Anterior cingulate cortex (tissue), 58 donors: ENCODE measurements at regions not wholly inside any gene's neighbourhood (a gene's known extent, or its start where the extent isn't known, plus 50 kb on each side); places are given as distances from the start of the nearest gene placed in this dataset.
A peak's percentile ranks its signal among the peaks of the same experiment; 100 is the strongest.
"Not testable (repeated sequence)": the region's sequence is repeated elsewhere in the genome, so short reads cannot be mapped to it uniquely, and the experiment has no call there.

Experiments
- DNase-seq, 58 donors: peaks; one replicate each; lab custom pipeline; 2025; lab: John Stamatoyannopoulos, UW

DNA sequence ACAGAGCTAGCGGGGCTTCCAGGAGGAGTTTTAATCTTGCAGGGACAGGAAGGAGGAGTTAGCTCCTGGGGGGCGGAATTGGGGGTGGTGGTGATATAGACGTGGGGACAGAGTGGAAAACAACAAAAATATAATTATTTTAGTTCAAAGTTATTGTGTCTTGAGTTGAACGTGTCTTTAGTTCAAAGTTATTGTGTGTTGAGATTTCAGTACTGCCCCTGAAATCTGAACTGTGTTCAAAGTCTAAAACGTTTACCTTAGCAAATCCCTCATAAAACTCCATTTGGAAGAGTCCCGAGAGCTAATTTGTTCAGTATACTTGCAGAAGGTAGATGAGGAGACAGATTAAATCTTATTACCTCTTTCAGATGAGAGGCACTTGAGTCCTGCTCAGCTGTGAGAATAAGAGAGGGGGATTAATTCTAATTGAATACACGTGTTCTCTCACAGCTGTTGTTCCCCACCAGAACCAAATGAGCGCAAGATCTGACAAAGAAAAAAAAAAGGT is 132.4 kb upstream of the ALDH3B2 start:
- DNase-seq = not testable (repeated sequence)

DNA sequence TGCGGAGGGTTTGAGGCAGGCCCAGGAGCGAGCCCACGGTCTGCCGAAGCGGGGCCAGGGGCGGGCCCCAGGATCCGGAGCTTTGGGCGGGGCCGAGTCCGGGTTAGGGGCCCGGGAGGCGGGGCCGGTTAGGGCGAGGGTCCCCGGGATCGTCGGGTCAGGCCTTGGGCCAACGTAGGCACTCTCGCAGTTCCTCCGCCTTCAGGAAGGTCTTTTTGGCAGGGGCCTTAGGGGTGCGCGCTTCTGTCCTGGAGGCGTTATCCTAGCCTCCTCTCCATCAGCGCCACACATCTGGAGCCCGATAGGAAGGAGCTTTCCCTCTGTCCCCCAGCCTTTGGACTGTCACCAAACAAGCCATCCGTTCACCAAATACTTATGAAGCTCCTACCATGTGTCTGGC is 131.8 kb upstream of the ALDH3B2 start:
- peak in 11 of 58 donors; percentile 31 to 55 (median 41) for DNase-seq

DNA sequence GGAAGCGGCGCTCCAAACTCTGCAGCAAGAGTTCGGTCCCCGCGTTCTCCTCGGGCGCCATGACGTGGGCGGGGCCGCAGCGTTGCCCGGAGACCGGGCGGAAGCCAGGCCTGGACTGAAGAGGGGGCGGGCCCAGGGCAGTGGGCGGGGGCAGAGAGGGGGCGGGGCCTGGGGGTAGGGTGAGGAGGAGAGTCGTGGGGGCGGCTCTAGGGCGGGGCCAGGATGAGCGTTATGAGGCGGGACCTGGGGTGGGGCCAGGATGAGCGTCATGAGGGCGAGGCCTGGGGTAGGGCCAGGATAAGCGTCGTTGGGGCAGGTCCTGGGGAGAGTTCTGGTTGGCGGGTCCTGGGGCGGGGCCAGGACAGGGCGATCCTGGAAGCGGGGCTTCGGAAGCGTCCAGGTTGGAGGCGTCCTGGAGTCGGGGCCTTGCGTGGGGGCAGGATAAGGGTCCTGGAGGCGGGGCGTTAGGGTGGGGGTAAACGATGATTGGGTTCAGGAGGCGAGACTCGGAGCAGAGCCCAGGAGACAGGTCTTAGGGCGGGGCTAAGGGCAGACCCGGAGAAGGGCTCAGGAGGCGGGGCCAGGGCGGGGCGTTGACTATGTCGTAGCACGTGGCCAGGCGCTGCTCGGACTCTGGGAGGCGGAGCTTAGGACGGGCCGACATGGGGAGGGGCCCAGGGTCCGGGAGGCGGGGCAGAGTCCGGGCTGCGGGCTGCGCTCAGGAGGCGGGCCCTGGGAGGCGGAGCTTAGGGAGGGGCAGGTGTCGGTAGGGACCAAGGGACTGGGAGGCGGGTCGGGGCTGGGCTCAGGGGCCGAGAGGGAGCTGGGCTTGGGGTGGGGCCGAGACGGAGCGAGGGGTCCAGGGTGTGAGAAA is 131.1 kb upstream of the ALDH3B2 start:
- peak; percentile 57 to 100 (median 98) for DNase-seq

DNA sequence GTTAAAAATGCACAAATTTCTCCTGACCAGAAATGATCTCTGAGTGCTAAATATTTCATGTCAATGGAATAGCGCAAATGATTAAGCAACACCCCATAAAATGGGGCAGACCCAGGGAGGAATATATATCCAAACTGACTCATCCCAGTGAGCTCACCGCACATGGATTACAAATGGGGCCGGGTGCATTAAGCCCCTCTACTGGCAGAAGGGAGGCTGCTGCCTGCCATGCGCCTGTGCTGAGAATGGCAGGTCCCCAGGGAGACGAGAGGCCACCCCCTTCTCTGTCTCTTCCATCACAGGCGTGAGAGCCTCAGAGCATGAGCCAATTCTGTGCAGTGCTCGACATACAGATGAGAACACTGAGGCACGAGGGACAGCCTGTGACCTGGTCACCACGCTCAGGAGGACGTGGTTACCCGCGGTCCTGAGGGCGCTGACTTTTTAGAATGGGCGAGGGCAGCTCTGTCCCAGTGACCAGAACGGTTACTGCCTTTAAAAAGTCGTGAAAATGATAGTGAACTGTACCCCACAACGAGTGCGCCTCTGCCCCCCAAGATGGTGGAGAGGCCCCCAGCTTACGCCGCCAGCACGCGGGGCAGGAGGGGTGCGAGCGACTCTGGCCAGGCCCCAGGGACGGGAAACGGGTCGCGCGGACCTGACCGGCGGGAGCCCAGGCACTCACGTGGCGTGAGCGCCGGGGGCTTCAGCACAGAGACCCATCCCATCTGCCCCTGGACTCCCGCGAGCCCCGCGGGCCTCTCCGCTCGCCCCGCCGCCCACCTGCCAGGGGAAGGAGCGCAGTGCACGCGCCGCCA is 130.2 kb upstream of the ALDH3B2 start:
- DNase-seq = peak in 2 of 58 donors; percentile 10 to 44

DNA sequence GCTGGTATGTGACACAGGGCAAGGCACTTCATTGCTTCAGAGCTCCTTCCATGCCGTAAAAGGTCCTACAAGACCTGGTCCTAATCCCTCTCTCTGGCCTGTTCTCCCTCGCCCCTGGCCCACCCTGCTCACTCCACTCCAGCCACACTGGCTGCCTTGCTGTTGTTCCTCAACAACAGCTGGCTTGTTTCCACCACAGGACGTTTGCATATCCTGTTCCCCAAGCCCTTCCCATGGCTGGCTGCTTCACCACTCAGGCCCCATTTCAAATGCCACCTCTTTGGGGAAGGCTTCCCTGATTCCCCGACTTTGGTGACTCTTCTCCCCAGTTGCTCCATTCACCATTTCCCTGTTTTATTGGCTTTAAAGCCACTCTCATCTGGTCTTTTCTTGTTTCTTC is 129.1 kb upstream of the ALDH3B2 start:
- DNase-seq = not testable (repeated sequence)

DNA sequence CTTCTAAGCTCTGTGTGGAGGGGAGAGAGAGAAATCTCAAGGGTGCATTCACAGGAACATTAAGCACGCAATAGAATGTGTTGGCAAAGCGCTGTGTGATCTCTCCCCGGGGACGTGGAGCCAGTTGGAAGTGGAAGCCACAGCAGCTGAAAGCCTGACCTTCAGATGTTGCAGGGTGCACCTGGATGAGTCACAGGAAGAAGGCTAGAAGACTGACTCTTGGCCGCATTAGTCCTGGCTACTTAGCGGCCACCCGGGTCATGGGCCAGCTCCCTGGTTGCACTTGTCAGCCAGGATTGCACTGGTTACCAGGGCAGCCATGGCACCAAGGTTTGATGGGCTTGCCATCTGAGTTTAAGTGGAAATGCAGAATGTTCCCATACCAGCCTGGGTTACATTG is 128.6 kb upstream of the ALDH3B2 start:
- not testable (repeated sequence) for DNase-seq

DNA sequence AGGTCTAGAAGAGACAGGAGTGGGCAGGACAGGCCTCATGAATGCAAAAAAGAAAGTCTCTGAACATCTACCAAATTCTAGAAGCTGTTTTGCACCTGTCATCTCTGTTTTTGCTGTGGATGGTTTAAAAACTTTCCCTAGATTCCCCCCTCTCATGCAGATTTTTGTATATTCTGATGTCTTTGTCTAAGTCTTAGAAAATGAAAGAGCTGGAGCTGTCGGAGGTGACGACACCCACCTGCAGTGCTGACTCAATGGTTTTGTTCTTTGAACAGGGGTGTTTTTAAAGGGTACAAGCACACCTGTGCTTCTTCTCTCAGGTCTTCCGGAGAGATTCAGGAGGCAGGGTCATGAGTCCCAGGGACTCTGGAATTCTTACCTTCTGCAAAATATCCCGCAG is 128.2 kb upstream of the ALDH3B2 start:
- DNase-seq = not testable (repeated sequence)

DNA sequence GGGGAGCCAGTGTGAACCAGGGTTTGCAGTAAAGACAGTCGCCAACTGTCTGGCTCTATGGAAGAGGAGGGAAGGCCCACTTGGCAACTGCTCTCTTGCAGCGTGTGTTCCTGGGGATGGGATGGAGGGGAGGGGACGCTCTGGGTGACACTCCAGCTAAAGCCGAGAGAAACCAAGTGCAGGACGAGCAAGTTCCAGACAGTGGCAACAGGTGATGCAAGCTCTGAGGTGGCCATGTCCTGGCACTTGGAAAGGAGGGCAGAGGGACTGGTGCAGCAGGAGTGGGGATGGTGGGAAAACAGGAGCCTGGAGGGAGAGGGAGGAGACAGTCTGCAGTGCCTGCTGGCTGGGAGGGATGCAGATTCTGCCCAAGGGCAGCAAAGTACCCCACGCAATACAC is 127.0 kb upstream of the ALDH3B2 start:
- DNase-seq = not testable (repeated sequence)

DNA sequence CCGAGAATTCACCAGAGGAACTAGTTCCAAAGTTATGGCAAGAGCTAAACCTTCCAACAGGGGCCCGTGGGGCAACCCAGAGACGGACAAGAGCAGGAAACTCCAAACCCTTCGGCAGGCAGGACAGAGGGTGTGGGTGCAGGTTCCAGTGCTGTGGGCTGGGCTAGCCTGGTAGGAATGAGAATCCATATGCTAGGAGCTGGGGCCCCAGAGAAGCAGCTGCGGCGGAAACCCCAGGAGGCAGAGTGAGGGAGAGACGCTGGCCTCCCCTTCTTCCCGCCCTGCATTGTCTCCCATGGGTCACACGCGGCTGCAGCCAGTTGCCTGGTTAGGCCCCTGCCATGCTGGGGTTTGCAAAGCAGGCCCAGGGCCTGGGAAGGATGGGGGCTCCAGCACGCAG is 126.2 kb upstream of the ALDH3B2 start:
- not testable (repeated sequence) for DNase-seq

DNA sequence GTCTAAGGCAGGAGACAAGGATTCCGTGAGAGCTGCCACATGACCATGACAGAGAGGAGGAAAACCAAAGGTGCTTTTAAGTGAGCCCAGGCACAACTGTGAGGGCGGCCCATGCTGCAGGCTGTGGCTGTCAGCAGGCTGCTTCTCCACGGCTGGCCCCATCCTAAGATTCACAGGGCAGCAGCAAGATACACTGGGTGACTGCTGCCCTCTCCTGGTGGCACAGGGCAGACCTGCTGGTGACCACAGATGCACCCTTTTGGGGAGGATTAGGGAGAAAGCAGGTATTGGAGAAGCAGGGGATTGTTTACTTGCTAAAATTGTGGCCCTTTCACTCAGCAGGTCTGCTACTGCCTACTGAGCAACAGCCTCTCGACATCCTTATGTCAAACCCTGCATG is 125.4 kb upstream of the ALDH3B2 start:
- DNase-seq = not testable (repeated sequence)

DNA sequence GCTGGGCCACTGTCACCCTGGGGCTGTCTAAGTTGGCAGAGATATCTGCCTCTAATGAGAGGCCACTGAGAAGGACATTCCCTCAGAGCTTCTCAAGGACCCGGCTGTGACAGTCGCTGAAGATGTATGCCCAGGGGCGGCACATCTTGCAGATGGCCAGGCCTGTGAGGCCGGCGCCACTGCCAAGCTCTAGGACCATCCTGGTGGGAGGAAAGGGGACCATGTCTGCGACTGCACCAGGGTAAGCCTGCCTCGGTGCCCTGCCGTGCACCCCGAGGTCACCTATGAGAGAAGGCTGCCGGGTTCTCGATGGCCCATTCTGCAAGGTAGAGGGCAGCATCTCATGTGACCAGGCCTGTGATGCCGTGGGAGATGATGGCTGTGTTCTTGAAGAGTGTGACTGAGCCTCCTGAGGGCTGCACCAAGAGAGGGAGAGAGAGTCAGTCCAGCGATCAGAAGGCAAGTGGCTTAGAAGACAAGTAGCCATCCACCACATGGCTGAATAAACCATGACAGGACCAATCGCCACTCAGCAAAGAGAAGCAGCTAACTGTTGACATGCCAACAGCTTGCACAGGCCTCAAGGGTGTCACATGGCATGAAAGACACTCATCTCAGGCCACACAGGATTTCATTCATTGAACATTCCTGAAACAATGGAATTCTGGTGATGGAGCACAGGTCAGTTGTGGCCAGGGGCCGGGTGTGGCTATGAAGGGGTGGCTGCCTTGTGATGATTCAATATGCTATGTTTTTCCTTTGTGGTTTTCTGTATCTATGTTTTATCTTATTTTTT is 123.5 kb upstream of the ALDH3B2 start:
- DNase-seq = not testable (repeated sequence)

DNA sequence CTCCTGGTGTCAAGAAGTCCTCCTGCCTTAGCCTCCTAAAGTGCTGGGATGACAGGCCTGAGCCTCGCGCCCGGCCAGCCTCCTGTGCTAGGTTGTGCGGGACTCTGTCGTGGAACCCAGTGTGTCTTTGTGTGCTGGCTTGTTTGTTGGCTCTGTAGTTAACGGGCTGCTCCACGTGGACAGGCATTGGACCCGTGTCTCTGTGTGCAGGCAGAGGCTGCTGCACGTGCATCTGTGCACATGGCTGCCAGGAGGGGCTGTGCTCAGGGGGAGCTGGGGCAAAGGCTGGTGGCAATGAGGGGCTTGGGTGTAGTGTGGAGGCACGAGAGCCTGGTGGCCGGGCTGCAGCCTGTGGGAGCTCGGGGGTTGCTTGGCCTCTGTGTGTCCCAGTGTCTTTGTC is 121.3 kb upstream of the ALDH3B2 start:
- no peak for DNase-seq

DNA sequence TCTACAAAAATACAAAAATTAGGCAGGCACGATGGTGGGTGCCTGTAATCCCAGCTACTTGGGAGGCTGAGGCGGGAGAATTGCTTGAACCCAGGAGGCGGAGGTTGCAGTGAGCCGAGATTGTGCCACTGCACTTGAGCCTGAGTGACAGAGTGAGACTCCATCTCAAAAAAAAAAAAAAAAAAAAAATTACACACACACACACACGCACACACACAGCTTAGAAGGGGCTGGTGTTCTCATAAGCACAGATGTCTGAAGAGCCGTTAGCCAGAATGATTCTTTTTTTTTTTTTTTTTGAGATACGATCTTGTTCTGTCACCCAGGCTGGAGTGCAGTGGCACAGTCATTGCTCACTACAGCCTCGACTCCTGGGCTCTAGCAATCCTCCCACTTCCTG is 119.3 kb upstream of the ALDH3B2 start:
- DNase-seq = not testable (repeated sequence)

DNA sequence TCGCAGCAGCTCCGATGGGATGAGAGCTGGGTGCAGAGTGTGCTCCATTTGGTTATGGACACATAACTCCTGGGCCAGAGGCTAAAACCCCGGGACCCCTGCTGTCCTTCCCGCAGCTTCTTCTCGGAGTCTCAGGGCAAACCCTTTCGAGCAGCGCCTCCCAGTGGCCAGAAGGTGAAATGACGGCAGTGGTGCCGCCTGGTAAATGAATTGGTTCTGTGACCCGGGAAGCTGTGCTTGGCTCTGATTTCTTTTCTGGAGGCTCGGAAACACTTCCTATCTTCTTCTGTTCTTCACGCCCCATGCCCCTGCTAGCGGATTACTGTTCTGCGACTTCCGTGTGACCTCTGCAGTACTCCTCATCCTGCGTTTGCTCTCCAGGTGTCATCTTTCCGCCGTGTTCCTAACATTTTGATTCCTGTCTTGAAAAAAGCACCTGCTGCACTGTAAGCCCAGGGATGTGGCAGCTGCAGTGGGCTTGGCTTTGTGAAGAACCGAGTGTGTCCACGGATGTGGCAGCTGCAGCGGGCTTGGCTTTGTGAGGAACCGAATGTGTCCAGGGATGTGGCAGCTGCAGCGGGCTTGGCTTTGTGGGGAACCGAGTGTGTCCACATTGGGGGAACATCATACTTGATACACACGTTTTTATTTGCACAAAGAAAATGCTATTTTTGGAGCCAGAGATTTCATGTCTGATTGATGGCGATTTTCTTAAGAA is 118.0 kb upstream of the ALDH3B2 start:
- DNase-seq = peak in 22 of 58 donors; percentile 1 to 33 (median 9)

DNA sequence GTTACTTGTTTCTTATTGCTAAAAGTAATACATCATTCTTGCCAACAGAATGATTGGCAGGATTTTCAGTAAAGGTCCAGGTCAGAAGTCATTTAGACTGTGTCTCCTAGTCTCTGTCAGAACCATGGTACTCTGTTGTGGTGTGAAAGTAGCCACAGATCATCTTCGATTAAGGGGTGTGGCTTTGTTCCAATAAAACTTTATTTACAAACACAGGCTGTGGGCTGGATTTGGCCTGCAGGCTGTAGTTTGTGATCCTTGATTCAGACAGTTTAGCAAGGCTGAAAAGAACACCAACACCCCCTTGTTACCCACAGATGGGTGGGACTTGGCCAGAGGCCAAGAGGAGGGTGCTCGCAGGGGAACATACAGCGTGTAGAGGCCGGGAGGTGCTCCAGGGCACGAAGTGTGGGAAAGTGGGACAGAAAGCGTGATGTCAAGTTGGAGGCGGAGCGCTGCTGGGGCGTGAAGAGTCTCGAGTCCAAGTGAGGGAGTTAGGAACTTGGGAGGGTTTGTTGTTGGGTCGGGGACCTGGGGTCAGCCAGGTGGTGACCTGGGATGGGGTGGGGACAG is 117.3 kb upstream of the ALDH3B2 start:
- DNase-seq = not testable (repeated sequence)

DNA sequence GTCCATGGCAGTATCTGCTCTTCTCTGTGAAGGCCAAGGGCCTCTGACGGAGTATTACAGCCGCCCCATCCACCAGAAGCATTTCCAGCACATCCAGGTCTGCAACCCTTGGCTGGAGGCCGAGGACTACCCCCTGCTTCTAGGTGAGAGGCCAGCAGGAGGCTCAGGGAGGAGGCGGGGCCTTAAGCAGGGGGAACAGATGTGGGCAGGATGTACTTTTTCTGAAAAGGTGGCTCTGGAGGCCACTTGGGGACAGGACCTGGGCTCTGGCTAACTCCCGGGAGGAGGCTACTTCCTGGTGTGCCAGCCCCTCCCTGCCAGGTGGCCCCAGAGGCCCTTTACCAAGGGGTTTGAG is 113.9 kb upstream of the ALDH3B2 start:
- not testable (repeated sequence) for DNase-seq

DNA sequence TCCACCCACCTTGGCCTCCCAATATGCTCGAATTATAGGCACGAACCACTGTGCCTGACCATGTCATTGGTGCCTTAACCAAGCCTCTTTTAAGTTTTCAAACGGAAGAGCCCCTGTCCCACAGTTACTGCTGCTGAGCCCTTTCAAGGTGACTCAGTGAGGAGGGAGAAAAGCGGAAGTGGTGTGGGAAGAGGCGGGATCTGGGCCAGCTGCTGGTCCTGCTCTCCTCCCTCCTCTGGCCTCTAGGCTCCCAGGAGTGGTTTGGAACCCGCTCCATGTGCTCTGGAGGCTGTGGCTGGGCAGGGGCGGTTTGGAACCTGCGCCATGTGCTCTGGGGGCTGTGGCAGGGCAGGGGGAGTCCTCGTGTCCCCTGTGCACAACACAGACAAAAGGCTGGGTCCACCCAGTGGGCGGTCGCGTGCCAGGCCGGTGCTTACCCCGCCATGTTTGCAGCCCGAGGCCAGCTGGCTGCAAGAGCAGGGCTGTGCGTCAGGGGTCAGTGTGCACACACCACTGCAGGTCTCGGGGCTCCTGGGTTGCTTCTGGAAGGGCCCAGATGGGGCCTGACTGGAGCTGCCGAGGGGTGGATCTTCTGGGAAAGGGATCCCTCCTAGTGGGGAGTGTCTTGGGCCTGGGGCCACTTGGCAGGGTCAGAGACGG is 113.4 kb upstream of the ALDH3B2 start:
- not testable (repeated sequence) for DNase-seq

DNA sequence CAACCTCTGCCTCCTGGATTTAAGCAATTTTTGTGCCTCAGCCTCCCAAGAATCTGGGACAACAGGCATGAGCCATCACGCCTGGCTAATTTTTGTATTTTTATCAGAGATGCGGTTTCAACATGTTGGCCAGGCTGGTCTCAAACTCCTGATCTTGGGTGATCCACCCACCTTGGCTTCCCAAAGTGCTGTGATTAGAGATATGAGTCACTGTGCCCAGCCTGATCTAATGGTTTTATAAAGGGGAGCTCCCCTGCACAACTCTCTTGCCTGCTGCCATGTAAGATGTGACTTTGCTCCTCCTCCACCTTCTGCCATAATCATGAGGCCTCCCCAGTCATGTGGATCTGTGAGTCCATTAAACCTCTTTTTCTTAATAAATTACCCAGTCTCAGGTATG is 107.5 kb upstream of the ALDH3B2 start:
- DNase-seq = not testable (repeated sequence)

DNA sequence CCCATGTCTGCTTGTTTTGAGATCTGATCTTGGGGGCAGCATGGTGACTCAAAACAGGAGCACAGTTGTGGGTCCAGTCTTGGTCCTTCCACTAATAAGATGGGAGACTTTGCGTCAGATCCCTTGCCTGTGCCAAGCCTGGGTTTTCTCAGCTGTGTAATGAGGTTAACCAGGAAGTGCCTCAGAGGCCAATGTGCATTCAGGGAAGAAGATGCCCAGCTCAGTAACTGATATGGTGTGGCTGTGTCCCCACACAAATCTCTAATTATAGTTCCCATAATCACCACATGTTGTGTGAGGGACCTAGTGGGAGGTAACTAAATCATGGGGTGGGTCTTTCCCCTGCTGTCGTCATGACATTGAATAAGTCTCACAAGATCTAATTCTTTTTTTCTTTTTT is 107.1 kb upstream of the ALDH3B2 start:
- DNase-seq = not testable (repeated sequence)
